Aorta (tissue), 5 donors: ENCODE measurements at regions not wholly inside any gene's neighbourhood (a gene's known extent, or its start where the extent isn't known, plus 50 kb on each side); places are given as distances from the start of the nearest gene placed in this dataset.

ENCODE experiments used
- ATAC-seq: fragments of 200-7000 bp; cut with Tn5 transposase; one replicate; pipeline ENCODE4 v1.9.1; 2022; ENCODE audit warnings: moderate library complexity; ENCODE audit not compliant: low FRiP score
- DNase-seq, 2 donors: peaks; one replicate each; pipeline ENCODE4 v3.0.0-alpha.2; 2020
- H3K27ac ChIP-seq, 2 donors: one replicate each; pipeline ENCODE4 v1.5.1; 2013; ENCODE audit warnings: low read length in 2 of 2, mild to moderate bottlenecking in 2 of 2, moderate library complexity in 2 of 2, control low read depth in 1 of 2, inconsistent platforms in 1 of 2, low read depth in 1 of 2
- H3K27me3 ChIP-seq, 2 donors: one replicate each; pipeline ENCODE4 v1.6.1; 2013; ENCODE audit warnings: control low read depth in 1 of 2, low read length in 1 of 2, mild to moderate bottlenecking in 1 of 2, moderate library complexity in 1 of 2; ENCODE audit not compliant: insufficient read depth in 2 of 2, control insufficient read depth in 1 of 2
- H3K36me3 ChIP-seq, 2 donors: one replicate each; pipeline ENCODE4 v1.6.1; 2013; ENCODE audit warnings: control low read depth in 1 of 2, low read length in 1 of 2, mild to moderate bottlenecking in 1 of 2; ENCODE audit not compliant: insufficient read depth in 2 of 2, control insufficient read depth in 1 of 2
- H3K4me1 ChIP-seq, 2 donors: one replicate each; pipeline ENCODE4 v1.6.1; 2013; ENCODE audit warnings: low read length in 2 of 2, control low read depth in 1 of 2, mild to moderate bottlenecking in 1 of 2, moderate library complexity in 1 of 2; ENCODE audit not compliant: insufficient read depth in 2 of 2, control insufficient read depth in 1 of 2
- H3K4me3 ChIP-seq, 2 donors: one replicate each; pipeline ENCODE4 v1.5.1; 2013; ENCODE audit warnings: low read length in 2 of 2, control low read depth in 1 of 2, mild to moderate bottlenecking in 1 of 2
- H3K9me3 ChIP-seq: one replicate; pipeline ENCODE4 v1.6.1; 2013; ENCODE audit warnings: mild to moderate bottlenecking, low read length; ENCODE audit not compliant: control insufficient read depth
- WGBS, 2 donors: extraction: QIAGEN DNeasy Blood & Tissue Kit; methylation state at CpG; one replicate each; pipeline ENCODE4 v1.1.7; 2013; 5-methylcytosine and 5-hydroxymethylcytosine counted together
- intact Hi-C, 2 donors: fragments of 100-400 bp; cut with DNase I; formaldehyde crosslinking; loops; one replicate each; pipeline versions ENCODE4 v1.14.2 to v1.15.0; 2022
- donor health status: healthy with polysubstance abuse.
- donor health status: Bipolar disorder and iron deficiency.
- donor health status: DM: no; HTN: no; CAD: no.
- donor health status: DM: no; HTN: no; CAD: no.
- donor health status: DM: yes; HTN: yes; CAD: no.

- Histone ChIP-seq H3K4me1 (no peaks in the 10 kb centered on the region), H3K27me3 (no peaks in the 10 kb centered on the region), H3K27ac (no peak overlapping the region), H3K36me3 (no peaks in the 10 kb centered on the region), H3K9me3 (no peaks in the 10 kb centered on the region), H3K4me3 (no peak overlapping the region)
- WGBS, 2 donors = 67 to 74% methylated on average over 2 of the region's 2 CpGs
- ATAC-seq (no peak), DNase-seq (no peak)
- intact Hi-C loops = no loop called here
These were observed 746.2 kb upstream of the POM121L12 start for GRCh38 chr7:52289247-52289646.

- H3K4me1 ChIP-seq = no peaks in the 10 kb centered on the region
- no peaks in the 10 kb centered on the region for H3K36me3 ChIP-seq
- intact Hi-C loops = no loop called here
- DNase-seq (no peak), ATAC-seq (no peak)
- H3K27ac ChIP-seq = no peak overlapping the region
- H3K27me3 ChIP-seq = no peaks in the 10 kb centered on the region
- 95 to 96% methylated on average over 1 of the region's 1 CpG for WGBS, 2 donors
- H3K9me3 ChIP-seq = no peaks in the 10 kb centered on the region
- H3K4me3 ChIP-seq = no peak overlapping the region
These were observed 747.7 kb upstream of the POM121L12 start for GRCh38 chr7:52287698-52288097.

- H3K9me3 ChIP-seq = no peaks in the 10 kb centered on the region
- H3K4me1 ChIP-seq = no peaks in the 10 kb centered on the region
- no peak overlapping the region for H3K27ac ChIP-seq
- WGBS, 2 donors = 67 to 73% methylated on average over 2 of the region's 2 CpGs
- H3K27me3 ChIP-seq = no peaks in the 10 kb centered on the region
- intact Hi-C loops = no loop called here
- no peak overlapping the region for H3K4me3 ChIP-seq
- no peak for ATAC-seq
- DNase-seq = no peak
- H3K36me3 ChIP-seq = no peaks in the 10 kb centered on the region
These were observed 749.7 kb upstream of the POM121L12 start for GRCh38 chr7:52285689-52286088.

GRCh38 chr7:52283335-52283734 lies 752.1 kb upstream of the POM121L12 start:
- no peaks in the 10 kb centered on the region for H3K36me3 ChIP-seq
- H3K4me3 ChIP-seq = no peak overlapping the region
- 73 to 78% methylated on average over 3 of the region's 3 CpGs for WGBS, 2 donors
- no peak for DNase-seq
- no peaks in the 10 kb centered on the region for H3K27me3 ChIP-seq
- intact Hi-C loops = no loop called here
- ATAC-seq = no peak
- H3K4me1 ChIP-seq = no peaks in the 10 kb centered on the region
- H3K9me3 ChIP-seq = no peaks in the 10 kb centered on the region
- no peak overlapping the region for H3K27ac ChIP-seq

- Histone ChIP-seq H3K4me3 (no peak overlapping the region), H3K36me3 (no peaks in the 10 kb centered on the region), H3K9me3 (no peaks in the 10 kb centered on the region), H3K4me1 (no peaks in the 10 kb centered on the region), H3K27ac (peak overlapping the region in 1 of 2 donors; percentile 34), H3K27me3 (no peaks in the 10 kb centered on the region)
- intact Hi-C loops = no loop called here
- WGBS, 2 donors = 57 to 71% methylated on average over 60 of the region's 60 CpGs
- ATAC-seq (peak; percentile 66), DNase-seq (peak; percentile 45 to 75)
These were observed 761.5 kb upstream of the POM121L12 start for GRCh38 chr7:52273685-52274610.

- WGBS, 2 donors = 65 to 99% methylated on average over 3 of the region's 3 CpGs
- Histone ChIP-seq H3K4me1 (no peaks in the 10 kb centered on the region), H3K9me3 (no peaks in the 10 kb centered on the region), H3K36me3 (no peaks in the 10 kb centered on the region), H3K4me3 (no peak overlapping the region), H3K27me3 (no peaks in the 10 kb centered on the region), H3K27ac (no peak overlapping the region)
- intact Hi-C loops = no loop called here
- DNase-seq = no peak
- ATAC-seq = no peak
These were observed 763.7 kb upstream of the POM121L12 start for GRCh38 chr7:52271703-52272102.

GRCh38 chr7:52270301-52270700 lies 765.1 kb upstream of the POM121L12 start:
- intact Hi-C loops = no loop called here
- WGBS, 2 donors = 37 to 42% methylated on average over 3 of the region's 3 CpGs
- H3K27me3 ChIP-seq = no peaks in the 10 kb centered on the region
- no peak overlapping the region for H3K27ac ChIP-seq
- ATAC-seq (no peak), DNase-seq (no peak)
- no peak overlapping the region for H3K4me3 ChIP-seq
- no peaks in the 10 kb centered on the region for H3K36me3 ChIP-seq
- H3K4me1 ChIP-seq = no peaks in the 10 kb centered on the region
- no peaks in the 10 kb centered on the region for H3K9me3 ChIP-seq

- intact Hi-C loops = no loop called here
- H3K4me3 ChIP-seq = no peak overlapping the region
- no peaks in the 10 kb centered on the region for H3K36me3 ChIP-seq
- no peak for ATAC-seq
- no peaks in the 10 kb centered on the region for H3K9me3 ChIP-seq
- no peak overlapping the region for H3K27ac ChIP-seq
- no peaks in the 10 kb centered on the region for H3K27me3 ChIP-seq
- WGBS, 2 donors = 71 to 75% methylated on average over 2 of the region's 2 CpGs
- DNase-seq = no peak
- no peaks in the 10 kb centered on the region for H3K4me1 ChIP-seq
These were observed 765.8 kb upstream of the POM121L12 start for GRCh38 chr7:52269669-52270068.

GRCh38 chr7:52261057-52261456 lies 774.4 kb upstream of the POM121L12 start:
- no peak overlapping the region for H3K4me3 ChIP-seq
- H3K9me3 ChIP-seq = no peaks in the 10 kb centered on the region
- no peak for ATAC-seq
- no peak for DNase-seq
- intact Hi-C loops = no loop called here
- H3K4me1 ChIP-seq = no peaks in the 10 kb centered on the region
- no peaks in the 10 kb centered on the region for H3K36me3 ChIP-seq
- no peak overlapping the region for H3K27ac ChIP-seq
- H3K27me3 ChIP-seq = peaks cover 0 to 2% of the 10 kb centered on the region in 2 donors
- 77 to 82% methylated on average over 6 of the region's 6 CpGs for whole genome bisulfite sequencing, 2 donors
